Neural progenitor cell (in vitro differentiated cells): ENCODE measurements at regions not wholly inside any gene's neighbourhood (a gene's known extent, or its start where the extent isn't known, plus 50 kb on each side); places are given as distances from the start of the nearest gene placed in this dataset.

Experiments used
- EZH2 ChIP-seq: fragments of 200-600 bp; sonication (generic); IDR thresholded peaks from 2 replicates; pipeline ENCODE4 v1.6.1; 2017; ENCODE audit warnings: antibody characterized with exemption, mild to moderate bottlenecking, moderate library complexity
- EZH2phosphoT487 ChIP-seq: fragments of 200-600 bp; sonication (generic); IDR thresholded peaks from 2 replicates; pipeline ENCODE4 v1.6.1; 2017; ENCODE audit warnings: antibody characterized with exemption
- TF ChIP-seq, protein P1 (sequence below): fragments of 200-600 bp; sonication (generic); IDR thresholded peaks from 2 replicates; pipeline ENCODE4 v1.5.1; 2017; ENCODE audit warnings: antibody characterized with exemption, mild to moderate bottlenecking

DNA sequence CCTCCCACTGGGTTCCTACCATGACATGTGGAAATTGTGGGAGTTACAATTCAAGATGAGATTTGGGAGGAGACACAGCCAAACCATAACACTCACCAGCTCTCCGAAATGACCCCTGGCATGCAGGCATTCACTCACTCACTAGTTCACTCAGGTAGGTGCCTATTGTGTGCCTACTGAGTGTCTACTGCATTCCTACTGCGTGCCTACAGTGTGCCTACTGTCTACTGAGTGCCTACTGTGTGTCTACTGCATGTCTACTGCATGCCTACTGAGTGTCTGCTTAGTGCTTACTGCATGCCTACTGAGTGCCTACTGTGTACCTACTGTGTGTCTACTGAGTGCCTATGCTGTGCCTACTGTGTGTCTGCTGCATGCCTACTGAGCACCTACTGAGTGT lies 71.7 kb upstream of the FZD10 start:
- TF ChIP-seq EZH2phosphoT487 (no peak), EZH2 (no peak)
- TF ChIP-seq, protein P1, sequence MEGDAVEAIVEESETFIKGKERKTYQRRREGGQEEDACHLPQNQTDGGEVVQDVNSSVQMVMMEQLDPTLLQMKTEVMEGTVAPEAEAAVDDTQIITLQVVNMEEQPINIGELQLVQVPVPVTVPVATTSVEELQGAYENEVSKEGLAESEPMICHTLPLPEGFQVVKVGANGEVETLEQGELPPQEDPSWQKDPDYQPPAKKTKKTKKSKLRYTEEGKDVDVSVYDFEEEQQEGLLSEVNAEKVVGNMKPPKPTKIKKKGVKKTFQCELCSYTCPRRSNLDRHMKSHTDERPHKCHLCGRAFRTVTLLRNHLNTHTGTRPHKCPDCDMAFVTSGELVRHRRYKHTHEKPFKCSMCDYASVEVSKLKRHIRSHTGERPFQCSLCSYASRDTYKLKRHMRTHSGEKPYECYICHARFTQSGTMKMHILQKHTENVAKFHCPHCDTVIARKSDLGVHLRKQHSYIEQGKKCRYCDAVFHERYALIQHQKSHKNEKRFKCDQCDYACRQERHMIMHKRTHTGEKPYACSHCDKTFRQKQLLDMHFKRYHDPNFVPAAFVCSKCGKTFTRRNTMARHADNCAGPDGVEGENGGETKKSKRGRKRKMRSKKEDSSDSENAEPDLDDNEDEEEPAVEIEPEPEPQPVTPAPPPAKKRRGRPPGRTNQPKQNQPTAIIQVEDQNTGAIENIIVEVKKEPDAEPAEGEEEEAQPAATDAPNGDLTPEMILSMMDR, result no peak
